ENCODE measurements at regions not wholly inside any gene's neighbourhood (a gene's known extent, or its start where the extent isn't known, plus 50 kb on each side); places are given as distances from the start of the nearest gene placed in this dataset.

GRCh38 chr7:136369225-136369624 lies 392.1 kb upstream of the MTPN start:
- no peaks in the 10 kb centered on the region for H3K27me3 Mint-ChIP-seq (ENCODE audit: unreplicated experiment)
- TF ChIP-seq, protein P1, sequence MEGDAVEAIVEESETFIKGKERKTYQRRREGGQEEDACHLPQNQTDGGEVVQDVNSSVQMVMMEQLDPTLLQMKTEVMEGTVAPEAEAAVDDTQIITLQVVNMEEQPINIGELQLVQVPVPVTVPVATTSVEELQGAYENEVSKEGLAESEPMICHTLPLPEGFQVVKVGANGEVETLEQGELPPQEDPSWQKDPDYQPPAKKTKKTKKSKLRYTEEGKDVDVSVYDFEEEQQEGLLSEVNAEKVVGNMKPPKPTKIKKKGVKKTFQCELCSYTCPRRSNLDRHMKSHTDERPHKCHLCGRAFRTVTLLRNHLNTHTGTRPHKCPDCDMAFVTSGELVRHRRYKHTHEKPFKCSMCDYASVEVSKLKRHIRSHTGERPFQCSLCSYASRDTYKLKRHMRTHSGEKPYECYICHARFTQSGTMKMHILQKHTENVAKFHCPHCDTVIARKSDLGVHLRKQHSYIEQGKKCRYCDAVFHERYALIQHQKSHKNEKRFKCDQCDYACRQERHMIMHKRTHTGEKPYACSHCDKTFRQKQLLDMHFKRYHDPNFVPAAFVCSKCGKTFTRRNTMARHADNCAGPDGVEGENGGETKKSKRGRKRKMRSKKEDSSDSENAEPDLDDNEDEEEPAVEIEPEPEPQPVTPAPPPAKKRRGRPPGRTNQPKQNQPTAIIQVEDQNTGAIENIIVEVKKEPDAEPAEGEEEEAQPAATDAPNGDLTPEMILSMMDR (IDR thresholded peaks at IDR 0.05; ENCODE audit: unreplicated experiment) = no peak

GRCh38 chr7:136359333-136359903 lies 382.3 kb upstream of the MTPN start:
- Mint-ChIP-seq H3K4me1 (ENCODE audit: unreplicated experiment) (no peaks in the 10 kb centered on the region), H3K36me3 (ENCODE audit: low read depth, unreplicated experiment) (no peaks in the 10 kb centered on the region), H3K9me3 (ENCODE audit: unreplicated experiment) (no peaks in the 10 kb centered on the region), H3K4me3 (ENCODE audit: unreplicated experiment) (no peak overlapping the region), H3K27me3 (ENCODE audit: unreplicated experiment) (peaks cover 1% of the 10 kb centered on the region), H3K27ac (ENCODE audit: unreplicated experiment) (no peak overlapping the region)
- TF ChIP-seq, protein P1 (IDR thresholded peaks at IDR 0.05; ENCODE audit: unreplicated experiment) = no peak
- no peak for DNase-seq (ENCODE audit: low spot score)

More at GRCh38 chr7:136369225-136369624, 392.1 kb upstream of the MTPN start:
- no peaks in the 10 kb centered on the region for H3K36me3 Mint-ChIP-seq (ENCODE audit: low read depth, unreplicated experiment)
- H3K9me3 Mint-ChIP-seq (ENCODE audit: unreplicated experiment) = no peaks in the 10 kb centered on the region
- no peak for DNase-seq (ENCODE audit: low spot score)
- H3K27ac Mint-ChIP-seq (ENCODE audit: unreplicated experiment) = no peak overlapping the region
- no peak overlapping the region for H3K4me3 Mint-ChIP-seq (ENCODE audit: unreplicated experiment)
- peaks cover 7% of the 10 kb centered on the region for H3K4me1 Mint-ChIP-seq (ENCODE audit: unreplicated experiment)

DNA sequence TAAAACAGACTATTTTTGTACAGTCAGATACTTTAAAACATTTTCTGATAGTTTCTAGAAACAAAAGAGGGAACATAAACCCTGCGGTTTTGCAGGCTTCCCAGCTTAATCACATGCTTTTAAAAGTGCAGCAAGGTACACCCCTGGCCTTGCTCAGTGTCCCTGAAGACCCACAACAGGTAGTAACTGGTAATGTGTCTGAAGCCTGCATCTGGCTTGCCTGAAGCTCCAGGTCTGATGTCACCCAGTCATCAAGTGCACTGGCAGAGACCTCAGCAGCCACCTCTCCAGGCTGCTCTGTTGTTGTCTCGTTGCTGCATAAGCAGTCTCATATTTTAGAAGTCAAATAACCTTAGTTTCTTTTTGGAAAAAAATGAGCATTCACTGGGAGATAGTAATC lies 376.1 kb upstream of the MTPN start:
- Mint-ChIP-seq H3K27ac (ENCODE audit: unreplicated experiment) (no peak overlapping the region), H3K27me3 (ENCODE audit: unreplicated experiment) (no peaks in the 10 kb centered on the region), H3K36me3 (ENCODE audit: low read depth, unreplicated experiment) (no peaks in the 10 kb centered on the region), H3K4me1 (ENCODE audit: unreplicated experiment) (no peaks in the 10 kb centered on the region), H3K4me3 (ENCODE audit: unreplicated experiment) (no peak overlapping the region), H3K9me3 (ENCODE audit: unreplicated experiment) (no peaks in the 10 kb centered on the region)
- TF ChIP-seq, protein P1 (IDR thresholded peaks at IDR 0.05; ENCODE audit: unreplicated experiment) = no peak
- DNase-seq (ENCODE audit: low spot score) = no peak

GRCh38 chr7:136348542-136349192 lies 371.5 kb upstream of the MTPN start:
- H3K9me3 Mint-ChIP-seq (ENCODE audit: unreplicated experiment) = no peaks in the 10 kb centered on the region
- no peaks in the 10 kb centered on the region for H3K36me3 Mint-ChIP-seq (ENCODE audit: low read depth, unreplicated experiment)
- H3K27me3 Mint-ChIP-seq (ENCODE audit: unreplicated experiment) = no peaks in the 10 kb centered on the region
- DNase-seq (ENCODE audit: low spot score) = no peak
- H3K4me3 Mint-ChIP-seq (ENCODE audit: unreplicated experiment) = no peak overlapping the region
- H3K4me1 Mint-ChIP-seq (ENCODE audit: unreplicated experiment) = no peaks in the 10 kb centered on the region
- no peak overlapping the region for H3K27ac Mint-ChIP-seq (ENCODE audit: unreplicated experiment)
- TF ChIP-seq, protein P1 (IDR thresholded peaks at IDR 0.05; ENCODE audit: unreplicated experiment) = no peak

DNA sequence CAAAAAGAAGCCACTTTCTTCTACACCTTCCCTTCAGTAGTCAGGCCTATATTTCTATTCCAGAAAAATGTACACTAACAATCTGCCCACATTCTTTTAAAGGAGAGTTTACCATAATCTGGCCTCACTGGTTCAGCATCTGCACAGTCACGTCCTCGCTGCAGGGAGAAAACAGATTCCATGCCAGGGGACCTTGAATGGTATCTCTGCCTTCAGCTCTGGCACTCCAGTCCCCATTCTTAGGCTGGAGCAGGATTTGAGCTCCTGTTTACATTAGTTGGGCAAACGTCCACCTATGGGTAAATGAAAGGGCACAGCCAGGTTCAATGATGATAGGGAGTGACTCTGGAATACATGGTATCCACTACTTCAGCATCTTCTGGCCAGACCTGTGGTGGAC lies 371.0 kb upstream of the MTPN start:
- DNase-seq (ENCODE audit: low spot score) = no peak
- Mint-ChIP-seq H3K9me3 (ENCODE audit: unreplicated experiment) (no peaks in the 10 kb centered on the region), H3K27me3 (ENCODE audit: unreplicated experiment) (no peaks in the 10 kb centered on the region), H3K36me3 (ENCODE audit: low read depth, unreplicated experiment) (no peaks in the 10 kb centered on the region), H3K4me1 (ENCODE audit: unreplicated experiment) (no peaks in the 10 kb centered on the region), H3K4me3 (ENCODE audit: unreplicated experiment) (no peak overlapping the region), H3K27ac (ENCODE audit: unreplicated experiment) (no peak overlapping the region)
- TF ChIP-seq, protein P1 (IDR thresholded peaks at IDR 0.05; ENCODE audit: unreplicated experiment) = no peak
